OCI-LY7 (cell line): ENCODE measurements at regions not wholly inside any gene's neighbourhood (a gene's known extent, or its start where the extent isn't known, plus 50 kb on each side); places are given as distances from the start of the nearest gene placed in this dataset.

ENCODE experiments used
- BruUV-seq: library from RNA; stranded (reverse); fragments of 400-500 nt; replicated peaks from 2 replicates; lab custom pipeline; 2021; lab: Mats Ljungman, UMichigan
- CTCF ChIA-PET: fragments of 300-600 bp; sonication (Branson Sonifier 250); formaldehyde crosslinking; loops from one replicate; lab custom pipeline; 2022; ENCODE audit warnings: antibody characterized with exemption; ENCODE audit not compliant: unreplicated experiment; lab: Charles Lee
- POLR2A ChIA-PET: fragments of 300-600 bp; sonication (Branson Sonifier 250); formaldehyde crosslinking; loops from one replicate; lab custom pipeline; 2022; ENCODE audit warnings: antibody characterized with exemption; lab: Charles Lee
- DNase-seq: peaks from one replicate; pipeline ENCODE4 v3.0.0-alpha.2; 2015; ENCODE audit warnings: low spot score
- H2AFZ ChIP-seq: fragments of 200-600 bp; sonication (generic), shearing (Covaris generic); 2 replicates; pipeline ENCODE4 v1.6.1; 2014; ENCODE audit warnings: mild to moderate bottlenecking, antibody characterized with exemption, low read length, moderate library complexity
- H3K27ac ChIP-seq: fragments of 200-600 bp; sonication (generic); 2 replicates; pipeline ENCODE4 v1.5.1; 2014; ENCODE audit warnings: mixed run types, low read depth, mild to moderate bottlenecking, moderate library complexity, low read length, inconsistent platforms; ENCODE audit not compliant: poor library complexity, severe bottlenecking
- H3K36me3 ChIP-seq: fragments of 200-600 bp; sonication (generic); 2 replicates; pipeline ENCODE4 v1.6.1; 2014; ENCODE audit warnings: mild to moderate bottlenecking, antibody characterized with exemption, low read length, moderate library complexity, mixed read lengths; ENCODE audit not compliant: insufficient read depth
- H3K4me1 ChIP-seq: fragments of 200-600 bp; sonication (generic); 2 replicates; pipeline ENCODE4 v1.5.1; 2014; ENCODE audit warnings: mild to moderate bottlenecking, low read length; ENCODE audit not compliant: insufficient read depth, poor library complexity, severe bottlenecking
- H3K4me2 ChIP-seq: fragments of 200-600 bp; sonication (generic); 2 replicates; pipeline ENCODE4 v1.6.1; 2014; ENCODE audit warnings: mild to moderate bottlenecking, low read length
- H3K4me3 ChIP-seq: fragments of 200-600 bp; sonication (generic); 2 replicates; pipeline ENCODE4 v1.5.1; 2014; ENCODE audit warnings: mild to moderate bottlenecking, low read depth, low read length; ENCODE audit not compliant: poor library complexity, severe bottlenecking
- H3K79me2 ChIP-seq: fragments of 200-600 bp; sonication (generic); 2 replicates; pipeline ENCODE4 v1.6.1; 2016; ENCODE audit warnings: low read depth, mild to moderate bottlenecking, low read length, moderate library complexity, mixed read lengths; ENCODE audit not compliant: insufficient read depth
- H3K9me2 ChIP-seq: fragments of 200-600 bp; sonication (generic); 2 replicates; pipeline ENCODE4 v1.6.1; 2016; ENCODE audit warnings: mild to moderate bottlenecking, low read length, mixed read lengths; ENCODE audit not compliant: insufficient read depth
- H3K9me3 ChIP-seq: fragments of 200-600 bp; sonication (generic); 2 replicates; pipeline ENCODE4 v1.6.1; 2014; ENCODE audit warnings: mild to moderate bottlenecking, mixed run types, low read length, mixed read lengths
- H4K20me1 ChIP-seq: fragments of 200-600 bp; sonication (generic); 2 replicates; pipeline ENCODE4 v1.6.1; 2014; ENCODE audit warnings: mild to moderate bottlenecking, antibody characterized with exemption, low read length, moderate library complexity, mixed read lengths; ENCODE audit not compliant: insufficient read depth
- EZH2phosphoT487 ChIP-seq: fragments of 200-600 bp; sonication (generic); IDR thresholded peaks from 2 replicates; pipeline ENCODE4 v1.6.1; 2018; ENCODE audit warnings: low read depth, borderline replicate concordance, mild to moderate bottlenecking, mixed run types, antibody characterized with exemption, low read length, moderate library complexity, mixed read lengths
- intact Hi-C: fragments of 100-400 bp; cut with micrococcal nuclease; formaldehyde crosslinking; loops from one replicate; pipeline ENCODE4 v1.10.0; 2022; ENCODE audit not compliant: unreplicated experiment
- TF ChIP-seq, protein P1 (sequence below): fragments of 200-600 bp; sonication (generic); conservative IDR thresholded peaks from 2 replicates; pipeline ENCODE4 v1.5.1; 2014; ENCODE audit warnings: mild to moderate bottlenecking, antibody characterized with exemption, low read length, moderate library complexity, mixed read lengths

DNA sequence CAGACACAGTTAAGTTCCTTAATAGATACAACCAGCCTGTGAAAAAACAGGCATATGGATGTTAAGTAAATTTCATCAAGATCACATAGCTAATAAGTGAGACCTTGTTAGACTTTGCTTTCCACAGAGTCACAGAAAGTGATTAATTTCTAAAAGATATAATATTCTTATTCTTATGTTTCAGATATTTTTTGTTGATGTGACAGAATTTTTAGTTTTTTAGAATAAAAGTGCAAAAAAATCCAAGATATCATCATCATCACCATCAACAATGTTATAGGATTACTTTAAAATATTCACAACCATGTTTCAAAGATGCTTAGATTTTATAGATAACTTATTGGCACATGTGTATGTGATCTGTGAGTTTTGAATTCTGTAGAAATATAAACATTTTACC lies 132.3 kb upstream of the ITGA4 start:
- H3K4me2 ChIP-seq: no peak overlapping the region
- no peak for TF ChIP-seq EZH2phosphoT487
- TF ChIP-seq, protein P1, sequence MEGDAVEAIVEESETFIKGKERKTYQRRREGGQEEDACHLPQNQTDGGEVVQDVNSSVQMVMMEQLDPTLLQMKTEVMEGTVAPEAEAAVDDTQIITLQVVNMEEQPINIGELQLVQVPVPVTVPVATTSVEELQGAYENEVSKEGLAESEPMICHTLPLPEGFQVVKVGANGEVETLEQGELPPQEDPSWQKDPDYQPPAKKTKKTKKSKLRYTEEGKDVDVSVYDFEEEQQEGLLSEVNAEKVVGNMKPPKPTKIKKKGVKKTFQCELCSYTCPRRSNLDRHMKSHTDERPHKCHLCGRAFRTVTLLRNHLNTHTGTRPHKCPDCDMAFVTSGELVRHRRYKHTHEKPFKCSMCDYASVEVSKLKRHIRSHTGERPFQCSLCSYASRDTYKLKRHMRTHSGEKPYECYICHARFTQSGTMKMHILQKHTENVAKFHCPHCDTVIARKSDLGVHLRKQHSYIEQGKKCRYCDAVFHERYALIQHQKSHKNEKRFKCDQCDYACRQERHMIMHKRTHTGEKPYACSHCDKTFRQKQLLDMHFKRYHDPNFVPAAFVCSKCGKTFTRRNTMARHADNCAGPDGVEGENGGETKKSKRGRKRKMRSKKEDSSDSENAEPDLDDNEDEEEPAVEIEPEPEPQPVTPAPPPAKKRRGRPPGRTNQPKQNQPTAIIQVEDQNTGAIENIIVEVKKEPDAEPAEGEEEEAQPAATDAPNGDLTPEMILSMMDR: no peak
- ChIA-PET POLR2A (interaction anchor here (0.8 to 24.2 kb wide), 6 partner anchors 11 to 84 kb away, joined by 3 to 261 read pairs (median 4); no protein-coding TSS in a partner anchor), CTCF (no interaction called here)
- H4K20me1 ChIP-seq: no peaks in the 10 kb centered on the region
- H3K4me3 ChIP-seq: no peak overlapping the region
- no peaks in the 10 kb centered on the region for H3K79me2 ChIP-seq
- intact Hi-C loops: no loop called here
- no peak overlapping the region for H2AFZ ChIP-seq
- no peaks in the 10 kb centered on the region for H3K4me1 ChIP-seq
- no peak for DNase-seq
- H3K36me3 ChIP-seq: no peaks in the 10 kb centered on the region
- no peak overlapping the region for H3K27ac ChIP-seq
- peaks cover 9% of the 10 kb centered on the region; the same call in 1 of the 2 replicates for H3K9me3 ChIP-seq
- no TSS peak for BruUV-seq
- H3K9me2 ChIP-seq: no peaks in the 10 kb centered on the region

DNA sequence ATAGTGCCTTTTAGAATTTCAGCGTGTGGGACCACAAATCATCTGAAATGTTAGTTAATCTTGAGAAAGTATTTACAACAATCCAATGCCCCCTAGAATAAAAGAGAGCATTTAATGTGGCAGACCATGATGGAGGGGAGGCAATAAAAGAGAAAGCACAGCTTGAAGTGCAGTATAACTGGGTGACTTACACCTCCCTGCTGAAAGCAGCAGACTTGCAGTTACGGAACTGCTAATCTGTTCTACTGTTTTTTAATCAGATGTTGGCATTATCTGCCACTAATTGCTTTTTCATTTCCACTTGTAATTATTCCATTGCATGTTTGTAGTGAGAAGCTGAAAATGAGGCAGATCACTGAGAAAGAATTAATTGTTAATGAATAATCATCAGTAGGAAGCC lies 130.5 kb upstream of the ITGA4 start:
- H3K4me3 ChIP-seq: no peak overlapping the region
- peaks cover 11% of the 10 kb centered on the region; the same call in 1 of the 2 replicates for H3K9me3 ChIP-seq
- POLR2A ChIA-PET: interaction anchor here (1.1 to 24.2 kb wide), 2 partner anchors 17 to 76 kb away, joined by 3 to 261 read pairs; no protein-coding TSS in a partner anchor
- H3K27ac ChIP-seq: no peak overlapping the region
- H4K20me1 ChIP-seq: no peaks in the 10 kb centered on the region
- DNase-seq: no peak
- H3K36me3 ChIP-seq: no peaks in the 10 kb centered on the region
- H3K79me2 ChIP-seq: no peaks in the 10 kb centered on the region
- CTCF ChIA-PET: no interaction called here
- H2AFZ ChIP-seq: no peak overlapping the region
- intact Hi-C loops: no loop called here
- no peaks in the 10 kb centered on the region for H3K9me2 ChIP-seq
- no peaks in the 10 kb centered on the region for H3K4me1 ChIP-seq
- TF ChIP-seq, protein P1: no peak
- no peak for TF ChIP-seq EZH2phosphoT487
- H3K4me2 ChIP-seq: no peak overlapping the region
- no TSS peak for BruUV-seq

DNA sequence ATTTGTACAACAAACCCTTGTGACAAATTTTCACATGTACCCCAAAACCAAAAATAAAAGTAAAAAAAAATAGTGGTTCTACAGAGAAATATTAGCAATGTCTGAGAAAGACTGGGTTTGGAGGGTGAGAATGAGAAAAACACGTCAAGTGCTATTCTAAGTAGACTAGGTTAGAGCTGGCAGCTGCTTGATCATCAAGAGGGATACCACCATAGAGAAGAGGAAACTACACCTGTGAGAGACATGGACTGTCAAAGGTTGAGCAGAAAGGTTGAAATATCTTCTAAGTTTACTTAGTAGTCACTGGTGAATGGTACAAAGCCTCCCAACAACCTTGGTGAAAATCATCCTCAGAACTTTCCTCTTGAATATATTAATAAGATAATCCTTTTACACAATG lies 126.9 kb upstream of the ITGA4 start:
- DNase-seq: no peak
- peaks cover 11% of the 10 kb centered on the region; the same call in 1 of the 2 replicates for H3K9me3 ChIP-seq
- no peak for TF ChIP-seq EZH2phosphoT487
- TF ChIP-seq, protein P1: no peak
- no peaks in the 10 kb centered on the region for H3K79me2 ChIP-seq
- H4K20me1 ChIP-seq: no peaks in the 10 kb centered on the region
- H3K36me3 ChIP-seq: no peaks in the 10 kb centered on the region
- POLR2A ChIA-PET: interaction anchor here (0.7 to 24.2 kb wide), 3 partner anchors 12 to 34 kb away, joined by 3 to 261 read pairs (median 20); no protein-coding TSS in a partner anchor
- no peak overlapping the region for H3K27ac ChIP-seq
- H2AFZ ChIP-seq: no peak overlapping the region
- H3K4me3 ChIP-seq: no peak overlapping the region
- H3K9me2 ChIP-seq: no peaks in the 10 kb centered on the region
- no peaks in the 10 kb centered on the region for H3K4me1 ChIP-seq
- intact Hi-C loops: no loop called here
- H3K4me2 ChIP-seq: no peak overlapping the region
- BruUV-seq: no TSS peak
- CTCF ChIA-PET: no interaction called here
